LNCAP (cell line): ENCODE measurements at regions not wholly inside any gene's neighbourhood (a gene's known extent, or its start where the extent isn't known, plus 50 kb on each side); places are given as distances from the start of the nearest gene placed in this dataset.

Source experiments
- TF ChIP-seq, protein P1 (sequence below): fragments of 450-650 bp; IDR thresholded peaks from 2 replicates; pipeline ENCODE4 v1.5.1; 2017; ENCODE audit warnings: mild to moderate bottlenecking

DNA sequence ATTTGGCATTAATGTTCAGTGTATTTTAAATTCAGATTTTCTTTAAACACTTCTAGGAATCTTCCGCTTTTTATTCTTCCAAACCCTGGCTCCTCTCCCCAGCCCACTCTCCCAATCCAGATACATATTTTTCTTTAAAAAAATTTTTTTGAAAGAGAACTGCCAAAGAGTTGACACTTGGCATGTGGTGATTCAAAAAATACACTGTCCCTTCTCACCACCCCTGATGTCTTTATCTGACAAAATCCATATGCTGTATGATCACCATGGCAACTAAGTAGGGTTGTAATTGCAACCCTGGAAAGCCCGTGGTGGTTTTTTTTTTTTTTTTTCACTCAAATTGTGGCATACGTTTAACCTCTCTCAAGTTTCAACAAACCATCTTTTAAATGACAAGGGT, 355.8 kb upstream of the SASH1 start:
- TF ChIP-seq, protein P1, sequence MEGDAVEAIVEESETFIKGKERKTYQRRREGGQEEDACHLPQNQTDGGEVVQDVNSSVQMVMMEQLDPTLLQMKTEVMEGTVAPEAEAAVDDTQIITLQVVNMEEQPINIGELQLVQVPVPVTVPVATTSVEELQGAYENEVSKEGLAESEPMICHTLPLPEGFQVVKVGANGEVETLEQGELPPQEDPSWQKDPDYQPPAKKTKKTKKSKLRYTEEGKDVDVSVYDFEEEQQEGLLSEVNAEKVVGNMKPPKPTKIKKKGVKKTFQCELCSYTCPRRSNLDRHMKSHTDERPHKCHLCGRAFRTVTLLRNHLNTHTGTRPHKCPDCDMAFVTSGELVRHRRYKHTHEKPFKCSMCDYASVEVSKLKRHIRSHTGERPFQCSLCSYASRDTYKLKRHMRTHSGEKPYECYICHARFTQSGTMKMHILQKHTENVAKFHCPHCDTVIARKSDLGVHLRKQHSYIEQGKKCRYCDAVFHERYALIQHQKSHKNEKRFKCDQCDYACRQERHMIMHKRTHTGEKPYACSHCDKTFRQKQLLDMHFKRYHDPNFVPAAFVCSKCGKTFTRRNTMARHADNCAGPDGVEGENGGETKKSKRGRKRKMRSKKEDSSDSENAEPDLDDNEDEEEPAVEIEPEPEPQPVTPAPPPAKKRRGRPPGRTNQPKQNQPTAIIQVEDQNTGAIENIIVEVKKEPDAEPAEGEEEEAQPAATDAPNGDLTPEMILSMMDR: no peak

DNA sequence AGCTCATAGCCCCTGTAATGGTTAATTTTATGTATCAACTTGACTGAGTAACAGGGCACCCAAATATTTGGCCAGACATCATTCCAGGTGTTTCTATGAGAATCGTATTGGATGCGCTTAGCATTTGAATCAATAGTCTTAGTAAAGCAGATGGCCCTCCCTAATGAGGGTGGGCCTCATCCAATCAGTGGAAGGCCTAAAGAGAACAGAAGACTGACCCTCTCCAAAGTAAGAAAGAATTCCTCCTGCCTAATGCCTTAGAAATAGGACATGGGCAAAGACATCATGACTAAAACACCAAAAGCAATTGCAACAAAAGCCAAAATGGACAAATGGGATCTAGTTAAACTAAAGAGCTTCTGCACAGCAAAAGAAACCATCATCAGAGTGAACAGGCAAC, 352.5 kb upstream of the SASH1 start:
- TF ChIP-seq, protein P1: no peak

DNA sequence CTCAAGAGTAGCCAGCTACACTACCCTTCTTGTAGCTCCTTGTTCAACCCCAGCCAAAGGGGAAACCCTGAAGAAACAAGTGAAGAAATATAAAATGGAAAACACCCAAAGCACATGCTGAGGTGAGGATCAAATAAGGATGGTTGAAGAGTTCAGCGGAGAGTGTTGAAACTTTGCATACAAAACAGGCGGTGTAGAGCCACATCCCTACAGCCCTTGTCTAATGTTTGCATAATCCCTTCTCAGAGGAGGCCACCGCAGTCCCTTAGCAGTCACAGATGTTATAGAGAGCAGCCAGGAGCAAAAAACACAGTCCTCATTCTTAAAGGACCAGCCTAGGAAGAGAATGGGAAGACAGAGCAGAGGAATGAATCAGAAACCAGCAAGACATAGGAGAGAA, 350.7 kb upstream of the SASH1 start:
- TF ChIP-seq, protein P1: no peak

DNA sequence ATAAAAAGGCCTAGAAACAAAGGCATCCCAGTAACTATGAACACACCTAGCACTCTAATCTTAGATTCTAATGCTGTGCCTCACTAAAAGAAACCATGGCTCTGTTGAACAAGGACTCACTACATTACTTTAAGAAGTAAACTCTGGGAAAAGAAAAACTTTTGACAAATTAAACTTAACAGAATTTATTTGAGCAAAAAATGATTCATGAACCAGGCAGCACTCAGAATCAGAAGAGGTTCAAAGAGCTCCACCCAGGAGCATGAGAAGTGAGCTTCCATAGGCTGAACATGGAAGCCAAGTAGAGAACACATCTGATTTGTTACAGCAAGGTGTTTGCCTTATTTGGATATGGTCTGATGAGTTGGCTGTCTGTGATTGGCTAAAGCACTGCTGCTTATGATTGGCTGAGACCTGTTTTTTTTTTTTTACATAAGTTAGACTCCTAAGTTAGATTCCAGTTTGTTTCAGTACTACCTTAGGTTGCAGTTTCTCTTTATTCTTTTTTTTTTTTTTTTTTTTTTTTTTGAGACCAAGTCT, 343.6 kb upstream of the SASH1 start:
- TF ChIP-seq, protein P1: no peak

DNA sequence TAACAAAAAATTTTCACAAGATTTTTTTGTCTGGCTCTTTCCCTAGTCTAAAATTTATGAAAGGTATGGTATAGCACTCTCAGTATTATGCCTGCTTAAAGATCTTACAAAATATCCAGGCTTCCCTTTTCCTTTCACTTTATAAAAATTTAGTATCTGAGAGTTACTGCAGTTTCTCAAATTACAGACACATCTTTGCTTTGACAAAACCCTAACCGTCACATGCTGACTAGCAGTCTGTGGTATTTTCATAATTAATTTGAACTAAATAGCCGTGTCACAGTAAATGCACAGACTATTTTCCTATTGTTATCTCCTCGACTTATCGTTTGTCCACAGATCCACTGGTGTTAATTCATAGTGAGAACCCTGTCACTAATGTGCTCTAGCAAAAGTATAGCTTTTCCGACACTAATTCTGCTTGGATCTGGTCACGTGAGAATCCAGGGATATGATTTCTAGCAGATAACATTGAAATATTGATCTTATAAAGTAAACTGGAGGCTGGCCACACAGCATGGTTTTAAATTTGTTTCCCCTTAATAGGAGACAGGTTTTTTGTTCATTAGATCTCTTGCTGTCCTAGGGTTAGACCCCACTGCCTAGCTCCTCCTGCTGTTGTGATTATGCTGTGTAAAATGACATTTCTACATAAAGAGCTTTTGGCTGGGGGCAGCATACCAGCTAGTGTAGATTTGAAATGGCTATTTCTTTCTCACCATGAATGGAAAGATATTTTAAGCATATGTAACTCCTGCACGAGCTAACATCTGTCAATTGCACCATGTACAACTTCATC, 340.6 kb upstream of the SASH1 start:
- TF ChIP-seq, protein P1: no peak

DNA sequence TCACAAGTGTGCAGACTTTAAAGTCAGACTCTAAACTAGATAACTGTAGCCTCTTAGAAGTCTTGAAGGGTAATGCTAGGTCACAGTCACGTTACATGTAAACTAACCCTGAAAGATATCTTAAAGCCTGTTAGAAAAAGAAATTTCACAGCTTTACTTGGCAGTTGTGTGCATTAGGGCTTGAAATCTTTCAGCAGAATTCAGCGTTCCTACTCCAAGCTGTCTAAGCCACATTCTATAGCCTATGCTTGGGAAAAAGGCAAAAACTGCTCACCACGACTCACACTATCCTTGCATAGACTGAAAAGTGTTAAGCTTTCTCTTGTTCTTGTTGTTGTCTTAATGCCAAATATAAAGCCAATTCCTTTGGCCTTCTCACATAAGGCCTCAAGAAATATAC, 338.0 kb upstream of the SASH1 start:
- TF ChIP-seq, protein P1: no peak

DNA sequence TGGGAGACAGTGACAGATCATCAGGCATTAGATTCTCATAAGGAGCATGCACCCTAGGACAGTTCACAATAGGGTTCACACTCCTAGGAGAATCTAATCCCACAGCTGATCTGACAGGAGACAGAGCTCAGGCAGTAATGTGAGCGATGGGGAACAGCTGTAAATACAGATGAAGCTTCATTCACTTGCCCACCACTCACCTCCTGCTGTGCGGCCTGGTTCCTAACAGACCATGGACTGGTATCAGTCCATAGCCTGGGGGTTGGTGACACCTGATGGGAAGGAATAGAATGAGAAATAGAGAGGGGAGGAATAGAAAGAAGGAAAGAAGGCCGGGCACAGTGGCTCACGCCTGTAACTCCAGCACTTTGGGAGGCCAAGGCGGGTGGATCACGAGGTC, 336.8 kb upstream of the SASH1 start:
- TF ChIP-seq, protein P1: no peak
